HG02763 (cell line): ENCODE measurements at regions not wholly inside any gene's neighbourhood (a gene's known extent, or its start where the extent isn't known, plus 50 kb on each side); places are given as distances from the start of the nearest gene placed in this dataset.

ENCODE experiments used
- ATAC-seq: cut with Tn5 transposase; IDR thresholded peaks from one replicate; pipeline ENCODE4 v1.9.1; 2021; ENCODE audit warnings: mild to moderate bottlenecking, moderate library complexity; ENCODE audit not compliant: unreplicated experiment

DNA sequence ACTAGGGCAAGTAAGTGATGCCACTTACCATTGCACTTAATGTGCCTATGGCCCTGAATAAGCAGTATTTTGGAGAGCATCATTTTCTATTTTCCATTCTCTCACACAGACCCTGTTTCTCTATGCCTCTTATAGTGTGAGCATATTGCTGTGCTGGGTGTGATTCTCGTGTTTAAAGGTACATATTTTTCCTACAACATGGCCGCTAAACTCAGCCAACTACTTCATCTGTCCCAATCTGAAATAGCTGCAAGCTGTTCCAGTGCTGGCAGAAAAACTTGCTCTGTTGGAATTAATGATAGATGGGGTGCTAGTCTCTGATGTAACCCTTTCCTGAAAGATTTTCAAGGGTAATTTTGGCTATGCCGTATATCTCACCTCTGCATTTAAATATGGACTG is 97.5 kb downstream of the ZNF326 start:
- ATAC-seq: no peak
